Transverse colon (tissue), 4 donors: ENCODE measurements at regions not wholly inside any gene's neighbourhood (a gene's known extent, or its start where the extent isn't known, plus 50 kb on each side); places are given as distances from the start of the nearest gene placed in this dataset.

ENCODE experiments used
- DNase-seq: peaks from one replicate; pipeline ENCODE4 v3.0.0-alpha.2; 2019
- H3K27ac ChIP-seq, 4 donors: fragments of 200-600 bp; sonication (generic); 2 replicates each; pipeline ENCODE4 v1.5.1; 2016 to 2018; ENCODE audit warnings: inconsistent platforms in 4 of 4
- H3K27me3 ChIP-seq: fragments of 200-600 bp; sonication (generic); 2 replicates; pipeline ENCODE4 v1.5.1; 2017; ENCODE audit warnings: inconsistent platforms
- H3K36me3 ChIP-seq, 4 donors: fragments of 200-600 bp; sonication (generic); 2 replicates each; pipeline ENCODE4 v1.5.1; 2017 to 2019; ENCODE audit warnings: inconsistent platforms in 4 of 4
- H3K4me1 ChIP-seq, 4 donors: fragments of 200-600 bp; sonication (generic); 2 replicates each; pipeline ENCODE4 v1.5.1; 2017 to 2020; ENCODE audit warnings: inconsistent platforms in 4 of 4
- H3K4me3 ChIP-seq, 4 donors: fragments of 200-600 bp; sonication (generic); 1 replicate in 1 of 4; 2 replicates in 3 of 4; pipeline versions ENCODE4 v1.5.1 to v1.6.1; 2017 to 2019; ENCODE audit warnings: inconsistent platforms in 4 of 4
- H3K9me3 ChIP-seq, 2 donors: fragments of 200-600 bp; sonication (generic); 2 replicates each; pipeline ENCODE4 v1.5.1; 2017 to 2019; ENCODE audit warnings: inconsistent platforms in 2 of 2
- CTCF ChIP-seq, 5 experiments: fragments of 200-600 bp in 3 of 5; fragments of 450-650 bp in 2 of 5; sonication (generic) in 3 of 5; IDR thresholded peaks; 1 replicate in 2 of 5; 2 replicates in 3 of 5; pipeline ENCODE4 v1.5.1; 2016 to 2017; ENCODE audit warnings: antibody characterized with exemption in 5 of 5, inconsistent platforms in 3 of 5, mild to moderate bottlenecking in 2 of 5, moderate library complexity in 1 of 5
- EP300 ChIP-seq: sonication (generic); formaldehyde crosslinking; IDR thresholded peaks from one replicate; pipeline ENCODE4 v1.6.1; 2017; ENCODE audit warnings: antibody characterized with exemption, low read depth
- POLR2A ChIP-seq: fragments of 450-650 bp; IDR thresholded peaks from one replicate; pipeline ENCODE4 v1.6.1; 2016; ENCODE audit warnings: antibody characterized with exemption, mild to moderate bottlenecking, moderate library complexity
- POLR2AphosphoS5 ChIP-seq, 3 donors: sonication (generic); formaldehyde crosslinking; IDR thresholded peaks; one replicate each; pipeline ENCODE4 v1.6.1; 2016; ENCODE audit warnings: antibody characterized with exemption in 3 of 3
- WGBS, 2 donors: methylation state at CpG; one replicate each; pipeline ENCODE4 v1.1.5; 2018; ENCODE audit warnings: low coverage in 1 of 2; 5-methylcytosine and 5-hydroxymethylcytosine counted together
- in situ Hi-C, 4 donors: fragments of 200-750 bp; cut with MboI; loops; one replicate each; pipeline versions ENCODE4 v1.15.0 to v1.15.1; 2017; ENCODE audit warnings: low sequenced_read_pairs in 3 of 4, low pct_ligation_motif_present in 1 of 4, low pct_unique_long_range_greater_than_20kb in 1 of 4
- intact Hi-C: fragments of 100-400 bp; cut with DNase I; formaldehyde crosslinking; loops from one replicate; pipeline ENCODE4 v1.15.1; 2023; ENCODE audit warnings: low total_unique reads

- 75 to 94% methylated on average over 3 to 22 of the region's 23 CpGs for WGBS, 2 donors
- no peaks in the 10 kb centered on the region for H3K4me1 ChIP-seq
- H3K9me3 ChIP-seq, result no peaks in the 10 kb centered on the region
- intact Hi-C loops (no loop called here), in situ Hi-C loops (no loop called here)
- H3K4me3 ChIP-seq, result no peak overlapping the region
- no peak overlapping the region for H3K27ac ChIP-seq
- TF ChIP-seq CTCF (IDR thresholded peaks at IDR 0.05), result no peak
- no peak for TF ChIP-seq POLR2A
- no peak for TF ChIP-seq EP300
- TF ChIP-seq POLR2AphosphoS5 (IDR thresholded peaks at IDR 0.05), result no peak
- DNase-seq, result no peak
- H3K27me3 ChIP-seq, result no peaks in the 10 kb centered on the region
- no peaks in the 10 kb centered on the region for H3K36me3 ChIP-seq
These were observed 1088.2 kb downstream of the BRD1 start for GRCh38 chr22:48739348-48740085.

- Histone ChIP-seq H3K27me3 (no peaks in the 10 kb centered on the region), H3K9me3 (no peaks in the 10 kb centered on the region), H3K4me3 (no peak overlapping the region), H3K4me1 (no peaks in the 10 kb centered on the region), H3K27ac (no peak overlapping the region), H3K36me3 (no peaks in the 10 kb centered on the region)
- in situ Hi-C loops, result no loop called here
- DNase-seq, result no peak
- 69 to 75% methylated on average over 2 to 20 of the region's 20 CpGs for WGBS, 2 donors
- intact Hi-C loops, result no loop called here
- TF ChIP-seq POLR2AphosphoS5 (IDR thresholded peaks at IDR 0.05) (no peak), EP300 (no peak), CTCF (IDR thresholded peaks at IDR 0.05) (no peak), POLR2A (no peak)
These were observed 1089.3 kb downstream of the BRD1 start for GRCh38 chr22:48738204-48738980.

- no peaks in the 10 kb centered on the region for H3K27me3 ChIP-seq
- H3K27ac ChIP-seq, result no peak overlapping the region
- TF ChIP-seq EP300 (no peak), POLR2AphosphoS5 (IDR thresholded peaks at IDR 0.05) (no peak), POLR2A (no peak), CTCF (IDR thresholded peaks at IDR 0.05) (no peak)
- DNase-seq, result no peak
- H3K4me1 ChIP-seq, result no peaks in the 10 kb centered on the region
- no peaks in the 10 kb centered on the region for H3K36me3 ChIP-seq
- H3K4me3 ChIP-seq, result no peak overlapping the region
- in situ Hi-C loops, result no loop called here
- intact Hi-C loops, result no loop called here
- H3K9me3 ChIP-seq, result no peaks in the 10 kb centered on the region
- WGBS, 2 donors, result 74 to 78% methylated on average over 5 to 19 of the region's 22 CpGs
These were observed 1090.0 kb downstream of the BRD1 start for GRCh38 chr22:48737461-48738203.
